ENCODE measurements at regions not wholly inside any gene's neighbourhood (a gene's known extent, or its start where the extent isn't known, plus 50 kb on each side); places are given as distances from the start of the nearest gene placed in this dataset.

GRCh38 chr1:222247081-222247480, 300.8 kb downstream of the HHIPL2 start (continued):
- TF ChIP-seq IRF3 (IDR thresholded peaks at IDR 0.05; ENCODE audit: low read depth, low read length), result no peak
- TF ChIP-seq TCF12 (IDR thresholded peaks at IDR 0.05), result no peak
- TF ChIP-seq CHD2 (IDR thresholded peaks at IDR 0.05; ENCODE audit: low read length, partially characterized antibody), result no peak
- no peak for TF ChIP-seq EP300 (IDR thresholded peaks at IDR 0.05; ENCODE audit: borderline replicate concordance in 1 of 2, low read depth in 1 of 2, low read length in 1 of 2)
- TF ChIP-seq RFX5 (IDR thresholded peaks at IDR 0.05; ENCODE audit: low read length), result no peak
- no peak for TF ChIP-seq MXI1 (IDR thresholded peaks at IDR 0.05; ENCODE audit: low read depth, low read length)
- TF ChIP-seq POLR2AphosphoS5 (IDR thresholded peaks at IDR 0.05; ENCODE audit: low read depth, low read length), result no peak

GRCh38 chr1:222243902-222244301, 304.0 kb downstream of the HHIPL2 start:
- Histone ChIP-seq H3K36me3 (replicated peaks in 1 of 2; ENCODE audit: control insufficient read depth in 1 of 2, insufficient read depth in 2 of 2, low read length in 1 of 2) (no peaks in the 10 kb centered on the region), H3K79me2 (ENCODE audit: insufficient read depth) (no peaks in the 10 kb centered on the region), H3K4me2 (no peak overlapping the region), H4K20me1 (ENCODE audit: insufficient read depth) (no peaks in the 10 kb centered on the region), H3K9ac (no peak overlapping the region), H3F3A (replicated peaks; ENCODE audit: insufficient read depth) (no peaks in the 10 kb centered on the region), H3K9me2 (no peaks in the 10 kb centered on the region), H2AFZ (ENCODE audit: low read depth) (no peak overlapping the region), H3K27me3 (ENCODE audit: insufficient read depth) (no peaks in the 10 kb centered on the region), H3K4me3 (ENCODE audit: low read depth in 2 of 2, low read length in 1 of 2) (no peak overlapping the region), H3K4me1 (ENCODE audit: control insufficient read depth in 1 of 2, insufficient read depth in 2 of 2, low read depth in 1 of 2, low read length in 1 of 2) (no peaks in the 10 kb centered on the region), H3K9me3 (no peaks in the 10 kb centered on the region), H3K27ac (ENCODE audit: low read depth in 2 of 2, low read length in 1 of 2) (no peak overlapping the region)
- no peak for TF ChIP-seq FOSL2 (IDR thresholded peaks at IDR 0.05; ENCODE audit: borderline replicate concordance, low read depth)
- TF ChIP-seq POLR2AphosphoS5 (IDR thresholded peaks at IDR 0.05; ENCODE audit: low read depth, low read length), result no peak
- no peak for TF ChIP-seq EZH2phosphoT487 (IDR thresholded peaks at IDR 0.05; ENCODE audit: borderline replicate concordance, low read depth)
- no peak for TF ChIP-seq NRF1 (IDR thresholded peaks at IDR 0.05; ENCODE audit: low read depth, low read length)
- no peak for TF ChIP-seq SMC3 (IDR thresholded peaks at IDR 0.05; ENCODE audit: low read depth, low read length)
- TF ChIP-seq MXI1 (IDR thresholded peaks at IDR 0.05; ENCODE audit: low read depth, low read length), result no peak
- TF ChIP-seq PBX3 (IDR thresholded peaks at IDR 0.05), result no peak
- TF ChIP-seq ZBTB33 (IDR thresholded peaks at IDR 0.05; ENCODE audit: borderline replicate concordance, low read depth), result no peak
- TF ChIP-seq REST (IDR thresholded peaks at IDR 0.05; ENCODE audit: low read depth, low read length), result no peak
- TF ChIP-seq FOXJ3 (CRISPR knock-in tag; IDR thresholded peaks at IDR 0.05), result no peak
- TF ChIP-seq EP300 (IDR thresholded peaks at IDR 0.05; ENCODE audit: borderline replicate concordance in 1 of 2, low read depth in 1 of 2, low read length in 1 of 2), result no peak
- TF ChIP-seq USF1 (IDR thresholded peaks at IDR 0.05; ENCODE audit: borderline replicate concordance, low read depth), result no peak
- TF ChIP-seq RAD21 (IDR thresholded peaks at IDR 0.05; ENCODE audit: low read length), result no peak
- no peak for TF ChIP-seq ELF1 (IDR thresholded peaks at IDR 0.05)
- TF ChIP-seq RXRA (IDR thresholded peaks at IDR 0.05; ENCODE audit: borderline replicate concordance, low read depth), result no peak
- no peak for TF ChIP-seq IRF3 (IDR thresholded peaks at IDR 0.05; ENCODE audit: low read depth, low read length)
- TF ChIP-seq JUND (IDR thresholded peaks at IDR 0.05), result no peak
- ChIA-PET POLR2A (no interaction called here), CTCF (interaction anchor here (0.7 kb wide), 1 partner anchor 234 kb away, joined by 4 read pairs; no protein-coding TSS in a partner anchor)
- no peak for DNase-seq
- WGBS (ENCODE audit: low lambda C conversion rate), result 38% methylated on average over 2 of the region's 2 CpGs
